Vagina (tissue), 2 donors: ENCODE measurements at regions not wholly inside any gene's neighbourhood (a gene's known extent, or its start where the extent isn't known, plus 50 kb on each side); places are given as distances from the start of the nearest gene placed in this dataset.

Experiments used
- CTCF ChIP-seq, 3 experiments: fragments of 450-650 bp in 2 of 3; fragments of 200-600 bp in 1 of 3; sonication (generic) in 1 of 3; IDR thresholded peaks; one replicate each; pipeline ENCODE4 v1.5.1; 2017 to 2019; ENCODE audit warnings: antibody characterized with exemption in 3 of 3, mild to moderate bottlenecking in 2 of 3, moderate library complexity in 2 of 3
- POLR2A ChIP-seq, 2 donors: fragments of 450-650 bp; IDR thresholded peaks; one replicate each; pipeline ENCODE4 v1.6.1; 2017; ENCODE audit warnings: antibody characterized with exemption in 2 of 2, mild to moderate bottlenecking in 2 of 2, moderate library complexity in 2 of 2
- POLR2AphosphoS5 ChIP-seq, 2 donors: sonication (generic); formaldehyde crosslinking; IDR thresholded peaks; one replicate each; pipeline ENCODE4 v1.9.0; 2017; ENCODE audit warnings: antibody characterized with exemption in 2 of 2, mild to moderate bottlenecking in 2 of 2, low read depth in 1 of 2; ENCODE audit not compliant: insufficient read depth in 1 of 2

- TF ChIP-seq CTCF (IDR thresholded peaks at IDR 0.05) (no peak), POLR2A (IDR thresholded peaks at IDR 0.05) (no peak), POLR2AphosphoS5 (IDR thresholded peaks at IDR 0.05; ENCODE audit: insufficient read depth in 1 of 2, low read depth in 1 of 2) (no peak)
Observed at GRCh38 chr4:125049711-125050110, 265.0 kb upstream of the FAT4 start.
